ENCODE measurements at regions not wholly inside any gene's neighbourhood (a gene's known extent, or its start where the extent isn't known, plus 50 kb on each side); places are given as distances from the start of the nearest gene placed in this dataset.

- no peak for TF ChIP-seq GABPA (IDR thresholded peaks at IDR 0.05 in 1 of 2, conservative IDR thresholded peaks at IDR 0.05 in 1 of 2)
- no peak for TF ChIP-seq TAF1 (conservative IDR thresholded peaks at IDR 0.05)
- no peak for TF ChIP-seq HNF4A (conservative IDR thresholded peaks at IDR 0.05)
- TF ChIP-seq NR2F2 (IDR thresholded peaks at IDR 0.05) = no peak
- TF ChIP-seq JUND (IDR thresholded peaks at IDR 0.05) = no peak
- no peak for TF ChIP-seq SP1 (IDR thresholded peaks at IDR 0.05)
- no peak for TF ChIP-seq RXRA (IDR thresholded peaks at IDR 0.05)
- TF ChIP-seq FOXA1 (IDR thresholded peaks at IDR 0.05) = no peak
- no peak for TF ChIP-seq ZBTB33 (IDR thresholded peaks at IDR 0.05)
- no peak for TF ChIP-seq YY1 (IDR thresholded peaks at IDR 0.05)
- no peak for TF ChIP-seq RAD21 (IDR thresholded peaks at IDR 0.05)
- no peak for TF ChIP-seq FOXA2 (IDR thresholded peaks at IDR 0.05)
- Histone ChIP-seq H3K4me3 (ENCODE audit: low read depth in 1 of 3, low read length in 3 of 3) (no peak overlapping the region), H3K4me1 (ENCODE audit: control insufficient read depth in 4 of 4, insufficient read depth in 4 of 4, low read length in 3 of 4) (peaks cover 5 to 14% (median 6%) of the 10 kb centered on the region in 4 donors), H3K36me3 (ENCODE audit: control insufficient read depth in 4 of 4, insufficient read depth in 3 of 4, low read depth in 1 of 4, low read length in 3 of 4) (no peaks in the 10 kb centered on the region), H3K27me3 (ENCODE audit: control insufficient read depth in 4 of 4, insufficient read depth in 4 of 4, low read length in 3 of 4) (no peaks in the 10 kb centered on the region), H3K9me3 (ENCODE audit: control insufficient read depth in 4 of 4, low read length in 3 of 4) (no peaks in the 10 kb centered on the region), H3K9ac (ENCODE audit: low read depth in 1 of 2, low read length in 2 of 2) (no peak overlapping the region), H3K27ac (ENCODE audit: low read depth in 1 of 2, low read length in 2 of 2) (no peak overlapping the region)
- 65% methylated on average over 1 of the region's 1 CpG for WGBS
- DNase-seq (ENCODE audit: low spot score) = no peak
Observed at GRCh38 chr12:13431041-13431440, 234.5 kb downstream of the EMP1 start.

GRCh38 chr12:13428538-13429265 is 232.2 kb downstream of the EMP1 start:
- H3K9me3 ChIP-seq (ENCODE audit: control insufficient read depth in 4 of 4, low read length in 3 of 4) = no peaks in the 10 kb centered on the region
- 69% methylated on average over 4 of the region's 4 CpGs for WGBS
- no peaks in the 10 kb centered on the region for H3K36me3 ChIP-seq (ENCODE audit: control insufficient read depth in 4 of 4, insufficient read depth in 3 of 4, low read depth in 1 of 4, low read length in 3 of 4)
- H3K27ac ChIP-seq (ENCODE audit: low read depth in 1 of 2, low read length in 2 of 2) = no peak overlapping the region
- no peaks in the 10 kb centered on the region for H3K27me3 ChIP-seq (ENCODE audit: control insufficient read depth in 4 of 4, insufficient read depth in 4 of 4, low read length in 3 of 4)
- H3K9ac ChIP-seq (ENCODE audit: low read depth in 1 of 2, low read length in 2 of 2) = no peak overlapping the region
- H3K4me1 ChIP-seq (ENCODE audit: control insufficient read depth in 4 of 4, insufficient read depth in 4 of 4, low read length in 3 of 4) = peaks cover 3 to 11% (median 4%) of the 10 kb centered on the region in 4 donors
- H3K4me3 ChIP-seq (ENCODE audit: low read depth in 1 of 3, low read length in 3 of 3) = no peak overlapping the region
- no peak for TF ChIP-seq NR2F2 (IDR thresholded peaks at IDR 0.05)
- TF ChIP-seq HNF4A (conservative IDR thresholded peaks at IDR 0.05) = peak; percentile 8 to 20
- no peak for DNase-seq (ENCODE audit: low spot score)

- 89% methylated on average over 3 of the region's 3 CpGs for WGBS
- TF ChIP-seq EGR1 (IDR thresholded peaks at IDR 0.05; ENCODE audit: low read depth in 2 of 2) (no peak), JUND (IDR thresholded peaks at IDR 0.05) (no peak), FOXA2 (IDR thresholded peaks at IDR 0.05) (no peak), HNF4A (conservative IDR thresholded peaks at IDR 0.05) (no peak), GABPA (IDR thresholded peaks at IDR 0.05 in 1 of 2, conservative IDR thresholded peaks at IDR 0.05 in 1 of 2) (no peak), RAD21 (IDR thresholded peaks at IDR 0.05) (no peak), ATF3 (IDR thresholded peaks at IDR 0.05) (no peak), ZBTB33 (IDR thresholded peaks at IDR 0.05) (no peak), CTCF (IDR thresholded peaks at IDR 0.05; ENCODE audit: low read depth, low read length, missing input control) (no peak), TAF1 (conservative IDR thresholded peaks at IDR 0.05) (no peak), SP1 (IDR thresholded peaks at IDR 0.05) (no peak), RXRA (IDR thresholded peaks at IDR 0.05) (no peak), YY1 (IDR thresholded peaks at IDR 0.05) (no peak), FOXA1 (IDR thresholded peaks at IDR 0.05) (no peak)
- TF ChIP-seq, protein P1, sequence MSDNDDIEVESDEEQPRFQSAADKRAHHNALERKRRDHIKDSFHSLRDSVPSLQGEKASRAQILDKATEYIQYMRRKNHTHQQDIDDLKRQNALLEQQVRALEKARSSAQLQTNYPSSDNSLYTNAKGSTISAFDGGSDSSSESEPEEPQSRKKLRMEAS (IDR thresholded peaks at IDR 0.05) = no peak
Observed at GRCh38 chr12:13425766-13426165, 229.2 kb downstream of the EMP1 start.

More at GRCh38 chr12:13425766-13426165, 229.2 kb downstream of the EMP1 start:
- Histone ChIP-seq H3K4me1 (ENCODE audit: control insufficient read depth in 4 of 4, insufficient read depth in 4 of 4, low read length in 3 of 4) (peaks cover 0 to 5% (median 0%) of the 10 kb centered on the region in 4 donors), H3K27me3 (ENCODE audit: control insufficient read depth in 4 of 4, insufficient read depth in 4 of 4, low read length in 3 of 4) (no peaks in the 10 kb centered on the region), H3K36me3 (ENCODE audit: control insufficient read depth in 4 of 4, insufficient read depth in 3 of 4, low read depth in 1 of 4, low read length in 3 of 4) (no peaks in the 10 kb centered on the region), H3K9ac (ENCODE audit: low read depth in 1 of 2, low read length in 2 of 2) (no peak overlapping the region), H3K27ac (ENCODE audit: low read depth in 1 of 2, low read length in 2 of 2) (no peak overlapping the region), H3K9me3 (ENCODE audit: control insufficient read depth in 4 of 4, low read length in 3 of 4) (no peaks in the 10 kb centered on the region), H3K4me3 (ENCODE audit: low read depth in 1 of 3, low read length in 3 of 3) (no peak overlapping the region)
- DNase-seq (ENCODE audit: low spot score) = no peak

Data from liver (tissue), 8 donors.